PC-9 (cell line): ENCODE measurements at regions not wholly inside any gene's neighbourhood (a gene's known extent, or its start where the extent isn't known, plus 50 kb on each side); places are given as distances from the start of the nearest gene placed in this dataset.

Experiments used
- BruUV-seq: library from RNA; stranded (reverse); fragments of 400-500 nt; replicated peaks from 2 replicates; lab custom pipeline; 2021; lab: Mats Ljungman, UMichigan
- CTCF ChIA-PET: fragments of 300-600 bp; sonication (Branson Sonifier 250); formaldehyde crosslinking; loops from one replicate; lab custom pipeline; 2022; ENCODE audit warnings: antibody characterized with exemption; lab: Charles Lee
- POLR2A ChIA-PET: fragments of 300-600 bp; sonication (Branson Sonifier 250); formaldehyde crosslinking; loops from one replicate; lab custom pipeline; 2022; ENCODE audit warnings: antibody characterized with exemption; ENCODE audit not compliant: unreplicated experiment; lab: Charles Lee
- DNase-seq, 2 experiments: peaks; one replicate each; pipeline versions ENCODE4 v3.0.0 to v3.0.0-alpha.2; 2015 to 2022; ENCODE audit warnings: mixed read lengths in 1 of 2
- H2AFZ ChIP-seq: fragments of 200-600 bp; sonication (generic); 2 replicates; pipeline ENCODE4 v1.8.1; 2017; ENCODE audit warnings: antibody characterized with exemption
- H3F3A ChIP-seq: fragments of 200-600 bp; sonication (generic); 2 replicates; pipeline ENCODE4 v1.8.1; 2017; ENCODE audit warnings: antibody characterized with exemption, mild to moderate bottlenecking, low read depth; ENCODE audit not compliant: insufficient read depth
- H3K27ac ChIP-seq: fragments of 200-600 bp; sonication (generic); 2 replicates; pipeline ENCODE4 v1.6.1; 2016; ENCODE audit warnings: mixed run types
- H3K27me3 ChIP-seq: fragments of 200-600 bp; sonication (generic); 2 replicates; pipeline ENCODE4 v1.6.1; 2016; ENCODE audit warnings: low read depth, mixed run types; ENCODE audit not compliant: insufficient read depth
- H3K36me3 ChIP-seq: fragments of 200-600 bp; sonication (generic); 2 replicates; pipeline ENCODE4 v1.6.1; 2016; ENCODE audit warnings: low read depth, mixed run types
- H3K4me1 ChIP-seq: fragments of 200-600 bp; sonication (generic); replicated peaks from 2 replicates; pipeline ENCODE4 v1.6.1; 2016; ENCODE audit warnings: mixed run types; ENCODE audit not compliant: insufficient read depth
- H3K4me2 ChIP-seq: fragments of 200-600 bp; sonication (generic); 2 replicates; pipeline ENCODE4 v1.6.1; 2017; ENCODE audit warnings: mixed run types
- H3K4me3 ChIP-seq: fragments of 200-600 bp; sonication (generic); 2 replicates; pipeline ENCODE4 v1.6.1; 2016; ENCODE audit warnings: mixed run types
- H3K79me2 ChIP-seq: fragments of 200-600 bp; sonication (generic); 2 replicates; pipeline ENCODE4 v1.6.1; 2017; ENCODE audit warnings: low read depth, mixed run types
- H3K9me2 ChIP-seq: fragments of 200-600 bp; sonication (generic); 2 replicates; pipeline ENCODE4 v1.8.1; 2017; ENCODE audit warnings: mild to moderate bottlenecking; ENCODE audit not compliant: insufficient read depth
- H3K9me3 ChIP-seq: fragments of 200-600 bp; sonication (generic); 2 replicates; pipeline ENCODE4 v1.8.1; 2016; ENCODE audit warnings: low read depth; ENCODE audit not compliant: insufficient read depth
- H4K20me1 ChIP-seq: fragments of 200-600 bp; sonication (generic); 2 replicates; pipeline ENCODE4 v1.8.1; 2017; ENCODE audit not compliant: insufficient read depth
- EZH2 ChIP-seq: fragments of 200-600 bp; sonication (generic); IDR thresholded peaks from 2 replicates; pipeline ENCODE4 v1.8.0; 2017; ENCODE audit warnings: antibody characterized with exemption, low read depth
- intact Hi-C: fragments of 100-400 bp; cut with micrococcal nuclease; formaldehyde crosslinking; loops from one replicate; pipeline ENCODE4 v1.10.0; 2022; ENCODE audit not compliant: unreplicated experiment
- TF ChIP-seq, protein P1 (sequence below): fragments of 200-600 bp; sonication (generic); conservative IDR thresholded peaks from 2 replicates; pipeline ENCODE4 v1.6.1; 2017; ENCODE audit warnings: mixed run types, antibody characterized with exemption, mild to moderate bottlenecking, moderate library complexity

DNA sequence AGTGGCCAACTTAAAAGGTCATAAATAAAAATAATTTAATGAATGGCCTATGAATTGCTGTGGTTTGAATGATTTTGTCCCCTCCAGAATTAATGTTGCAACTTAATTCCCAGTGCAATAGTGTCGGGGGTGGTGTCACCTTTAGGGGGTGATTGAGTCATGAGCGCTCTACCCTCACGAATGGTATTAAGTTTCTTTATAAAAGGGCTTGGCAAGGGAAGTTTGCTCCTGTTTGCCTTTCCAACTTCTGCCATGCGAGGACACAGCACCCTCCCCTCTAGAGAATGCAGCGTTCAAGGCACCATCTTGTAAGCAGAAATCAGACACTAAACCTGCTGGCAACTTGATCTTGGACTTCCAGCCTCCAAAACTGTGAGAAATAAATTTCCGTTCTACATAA is 253.3 kb downstream of the ATXN7L3B start:
- no peaks in the 10 kb centered on the region for H3K79me2 ChIP-seq
- H3K4me2 ChIP-seq: no peak overlapping the region
- intact Hi-C loops: no loop called here
- no peaks in the 10 kb centered on the region for H3K36me3 ChIP-seq
- no peak overlapping the region for H3K27ac ChIP-seq
- H3K9me3 ChIP-seq: no peaks in the 10 kb centered on the region
- H3K9me2 ChIP-seq: no peaks in the 10 kb centered on the region; the same call in 1 of the 2 replicates
- no peak overlapping the region for H2AFZ ChIP-seq
- H3K27me3 ChIP-seq: no peaks in the 10 kb centered on the region
- BruUV-seq: no TSS peak
- ChIA-PET CTCF (no interaction called here), POLR2A (no interaction called here)
- no peaks in the 10 kb centered on the region for H3K4me1 ChIP-seq
- H3K4me3 ChIP-seq: no peak overlapping the region
- DNase-seq: no peak
- H4K20me1 ChIP-seq: no peaks in the 10 kb centered on the region
- no peak for TF ChIP-seq EZH2
- TF ChIP-seq, protein P1, sequence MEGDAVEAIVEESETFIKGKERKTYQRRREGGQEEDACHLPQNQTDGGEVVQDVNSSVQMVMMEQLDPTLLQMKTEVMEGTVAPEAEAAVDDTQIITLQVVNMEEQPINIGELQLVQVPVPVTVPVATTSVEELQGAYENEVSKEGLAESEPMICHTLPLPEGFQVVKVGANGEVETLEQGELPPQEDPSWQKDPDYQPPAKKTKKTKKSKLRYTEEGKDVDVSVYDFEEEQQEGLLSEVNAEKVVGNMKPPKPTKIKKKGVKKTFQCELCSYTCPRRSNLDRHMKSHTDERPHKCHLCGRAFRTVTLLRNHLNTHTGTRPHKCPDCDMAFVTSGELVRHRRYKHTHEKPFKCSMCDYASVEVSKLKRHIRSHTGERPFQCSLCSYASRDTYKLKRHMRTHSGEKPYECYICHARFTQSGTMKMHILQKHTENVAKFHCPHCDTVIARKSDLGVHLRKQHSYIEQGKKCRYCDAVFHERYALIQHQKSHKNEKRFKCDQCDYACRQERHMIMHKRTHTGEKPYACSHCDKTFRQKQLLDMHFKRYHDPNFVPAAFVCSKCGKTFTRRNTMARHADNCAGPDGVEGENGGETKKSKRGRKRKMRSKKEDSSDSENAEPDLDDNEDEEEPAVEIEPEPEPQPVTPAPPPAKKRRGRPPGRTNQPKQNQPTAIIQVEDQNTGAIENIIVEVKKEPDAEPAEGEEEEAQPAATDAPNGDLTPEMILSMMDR: no peak
- H3F3A ChIP-seq: no peaks in the 10 kb centered on the region

DNA sequence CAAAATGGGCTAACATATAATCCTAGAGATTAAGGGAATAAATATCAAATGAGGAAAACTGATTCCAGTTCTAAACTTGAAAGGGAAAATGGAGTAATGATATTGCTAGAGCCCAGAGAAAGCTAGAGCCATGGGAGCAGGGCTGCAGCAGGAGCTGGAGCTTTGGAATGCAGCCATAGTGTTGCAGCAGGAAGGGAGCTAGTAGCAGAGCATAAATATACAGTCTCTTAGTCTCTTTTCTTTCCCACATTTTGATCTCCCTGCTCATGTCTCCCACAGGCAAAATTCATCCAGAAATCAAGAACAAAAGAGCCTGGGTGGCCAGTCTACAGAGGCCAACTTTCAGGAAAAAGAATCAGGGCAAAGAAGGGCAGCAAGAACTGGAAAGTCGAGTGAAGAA is 253.7 kb downstream of the ATXN7L3B start:
- Histone ChIP-seq H3K4me3 (no peak overlapping the region), H3K79me2 (no peaks in the 10 kb centered on the region), H3K27ac (no peak overlapping the region), H3F3A (no peaks in the 10 kb centered on the region), H3K4me1 (no peaks in the 10 kb centered on the region), H3K36me3 (no peaks in the 10 kb centered on the region), H3K4me2 (no peak overlapping the region), H4K20me1 (no peaks in the 10 kb centered on the region), H3K9me3 (no peaks in the 10 kb centered on the region), H3K9me2 (no peaks in the 10 kb centered on the region; the same call in 1 of the 2 replicates), H2AFZ (no peak overlapping the region; the same call in 1 of the 2 replicates), H3K27me3 (no peaks in the 10 kb centered on the region)
- intact Hi-C loops: no loop called here
- BruUV-seq: no TSS peak
- ChIA-PET CTCF (no interaction called here), POLR2A (no interaction called here)
- TF ChIP-seq, protein P1: no peak
- TF ChIP-seq EZH2: no peak
- DNase-seq: no peak

DNA sequence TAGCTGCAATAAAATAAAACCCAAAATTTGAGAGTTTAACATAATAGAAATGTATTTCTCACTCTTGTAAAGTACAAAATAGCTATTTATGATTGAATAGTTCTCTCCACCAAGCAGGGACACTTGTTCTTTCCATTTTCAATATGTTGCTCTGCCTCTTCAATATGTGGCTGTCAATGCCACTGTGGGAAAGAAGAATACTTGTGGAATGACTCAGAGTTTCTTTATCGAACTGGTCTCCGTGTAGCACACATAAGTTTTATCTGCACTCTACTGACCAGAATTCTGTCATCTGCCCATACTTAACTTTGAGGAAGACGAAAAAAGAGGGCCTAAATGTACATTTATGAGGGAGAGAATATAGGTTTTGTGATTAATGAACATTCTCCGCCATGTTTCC is 256.9 kb downstream of the ATXN7L3B start:
- CTCF ChIA-PET: no interaction called here
- H3K4me2 ChIP-seq: no peak overlapping the region
- no peak overlapping the region for H3K4me3 ChIP-seq
- H3K27ac ChIP-seq: no peak overlapping the region
- DNase-seq: no peak
- H4K20me1 ChIP-seq: no peaks in the 10 kb centered on the region
- no peaks in the 10 kb centered on the region for H3F3A ChIP-seq
- no TSS peak for BruUV-seq
- POLR2A ChIA-PET: no interaction called here
- H3K9me2 ChIP-seq: peaks cover 5% of the 10 kb centered on the region; the same call in 1 of the 2 replicates
- intact Hi-C loops: no loop called here
- H3K79me2 ChIP-seq: no peaks in the 10 kb centered on the region
- no peaks in the 10 kb centered on the region for H3K27me3 ChIP-seq
- no peak overlapping the region for H2AFZ ChIP-seq
- no peaks in the 10 kb centered on the region for H3K36me3 ChIP-seq
- no peaks in the 10 kb centered on the region for H3K4me1 ChIP-seq
- no peak for TF ChIP-seq EZH2
- TF ChIP-seq, protein P1: no peak
- H3K9me3 ChIP-seq: no peaks in the 10 kb centered on the region
